ENCODE measurements at regions not wholly inside any gene's neighbourhood (a gene's known extent, or its start where the extent isn't known, plus 50 kb on each side); places are given as distances from the start of the nearest gene placed in this dataset.

GRCh38 chr10:24080207-24080606 is 128.7 kb upstream of the KIAA1217 start:
- TF ChIP-seq ZFX (IDR thresholded peaks at IDR 0.05), result no peak
- TF ChIP-seq, protein P1, sequence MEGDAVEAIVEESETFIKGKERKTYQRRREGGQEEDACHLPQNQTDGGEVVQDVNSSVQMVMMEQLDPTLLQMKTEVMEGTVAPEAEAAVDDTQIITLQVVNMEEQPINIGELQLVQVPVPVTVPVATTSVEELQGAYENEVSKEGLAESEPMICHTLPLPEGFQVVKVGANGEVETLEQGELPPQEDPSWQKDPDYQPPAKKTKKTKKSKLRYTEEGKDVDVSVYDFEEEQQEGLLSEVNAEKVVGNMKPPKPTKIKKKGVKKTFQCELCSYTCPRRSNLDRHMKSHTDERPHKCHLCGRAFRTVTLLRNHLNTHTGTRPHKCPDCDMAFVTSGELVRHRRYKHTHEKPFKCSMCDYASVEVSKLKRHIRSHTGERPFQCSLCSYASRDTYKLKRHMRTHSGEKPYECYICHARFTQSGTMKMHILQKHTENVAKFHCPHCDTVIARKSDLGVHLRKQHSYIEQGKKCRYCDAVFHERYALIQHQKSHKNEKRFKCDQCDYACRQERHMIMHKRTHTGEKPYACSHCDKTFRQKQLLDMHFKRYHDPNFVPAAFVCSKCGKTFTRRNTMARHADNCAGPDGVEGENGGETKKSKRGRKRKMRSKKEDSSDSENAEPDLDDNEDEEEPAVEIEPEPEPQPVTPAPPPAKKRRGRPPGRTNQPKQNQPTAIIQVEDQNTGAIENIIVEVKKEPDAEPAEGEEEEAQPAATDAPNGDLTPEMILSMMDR (conservative IDR thresholded peaks at IDR 0.05), result no peak

DNA sequence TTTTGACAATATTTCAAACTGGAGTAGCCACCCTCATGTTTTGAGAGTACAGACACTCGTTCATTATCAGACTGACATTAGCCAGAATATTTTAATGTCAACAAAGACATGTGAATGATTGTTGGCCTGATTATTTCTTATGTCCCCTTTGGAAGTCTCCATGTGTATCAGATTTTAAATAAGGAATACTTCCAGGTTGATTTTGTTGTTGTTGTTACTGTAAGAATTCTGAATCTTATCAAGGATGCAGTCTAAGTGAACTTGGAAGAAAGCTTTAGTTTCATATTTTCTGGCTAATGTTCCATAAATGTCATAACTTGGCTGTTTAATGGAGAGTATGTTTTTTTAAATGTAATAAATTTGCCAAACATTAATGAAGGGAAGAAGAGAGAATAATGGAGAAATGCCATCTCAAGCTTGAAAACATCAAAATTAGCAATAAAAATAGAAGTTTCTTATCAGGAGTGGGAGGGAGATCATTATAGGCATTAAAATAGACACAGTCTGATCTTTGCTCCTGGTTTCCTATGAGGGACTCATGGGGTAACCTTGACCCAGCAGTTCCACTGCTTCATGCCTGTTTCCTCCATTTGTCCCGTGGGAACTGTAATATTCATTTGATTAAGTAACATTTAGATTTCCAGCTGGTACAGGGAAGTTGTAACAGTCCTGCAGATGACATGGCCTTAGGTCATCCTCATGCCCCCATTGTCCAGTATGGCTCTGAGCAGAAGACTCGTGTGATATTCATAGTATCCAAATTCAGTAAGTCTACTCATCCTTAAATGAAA is 122.4 kb upstream of the KIAA1217 start:
- TF ChIP-seq, protein P1 (conservative IDR thresholded peaks at IDR 0.05), result no peak
- TF ChIP-seq ZFX (IDR thresholded peaks at IDR 0.05), result no peak

More at GRCh38 chr10:24080207-24080606, 128.7 kb upstream of the KIAA1217 start:
- no peak overlapping the region for H3K27ac ChIP-seq

DNA sequence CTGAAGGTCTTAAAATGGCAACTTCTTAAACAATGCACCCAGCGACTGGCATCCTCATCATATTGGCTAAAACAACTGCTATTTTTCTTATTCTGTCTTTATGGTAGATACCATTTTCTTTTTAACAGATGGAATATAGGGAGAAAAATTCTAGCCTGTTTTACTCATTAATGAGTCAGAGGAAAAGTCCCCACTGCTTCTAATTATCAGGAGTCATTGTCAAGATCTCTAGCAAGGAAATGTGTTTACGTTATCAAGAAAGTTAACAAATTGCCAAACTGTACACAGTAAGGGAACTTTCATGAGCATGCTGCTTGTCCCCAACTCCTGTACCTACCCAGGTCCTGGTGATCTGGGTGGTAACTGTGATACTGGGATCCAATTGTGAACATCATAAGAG is 117.7 kb upstream of the KIAA1217 start:
- no peak overlapping the region for H3K27ac ChIP-seq
- TF ChIP-seq, protein P1 (conservative IDR thresholded peaks at IDR 0.05), result no peak
- TF ChIP-seq ZFX (IDR thresholded peaks at IDR 0.05), result no peak

More for the DNA sequence above, 122.4 kb upstream of the KIAA1217 start:
- H3K27ac ChIP-seq, result no peak overlapping the region

DNA sequence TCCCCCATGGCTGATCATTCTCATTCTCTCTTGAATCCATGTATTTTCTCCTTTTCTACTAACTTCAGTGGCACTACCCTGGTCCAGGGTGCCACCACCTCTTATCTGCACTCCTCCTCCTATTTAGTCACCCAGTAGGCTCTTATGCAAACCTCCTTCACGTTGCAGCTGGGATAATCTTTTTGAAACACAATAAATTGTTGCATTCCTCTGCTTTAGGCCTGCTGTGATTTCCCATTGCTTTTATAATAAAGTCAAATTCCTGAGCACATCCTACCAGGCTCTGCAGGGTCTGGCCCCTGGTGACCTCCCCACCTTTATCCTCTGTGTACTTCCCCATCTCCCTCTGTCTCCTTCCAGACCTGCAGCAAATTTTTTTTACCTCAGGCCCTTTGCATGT is 112.7 kb upstream of the KIAA1217 start:
- TF ChIP-seq, protein P1 (conservative IDR thresholded peaks at IDR 0.05), result no peak
- TF ChIP-seq ZFX (IDR thresholded peaks at IDR 0.05), result no peak
- no peak overlapping the region for H3K27ac ChIP-seq

DNA sequence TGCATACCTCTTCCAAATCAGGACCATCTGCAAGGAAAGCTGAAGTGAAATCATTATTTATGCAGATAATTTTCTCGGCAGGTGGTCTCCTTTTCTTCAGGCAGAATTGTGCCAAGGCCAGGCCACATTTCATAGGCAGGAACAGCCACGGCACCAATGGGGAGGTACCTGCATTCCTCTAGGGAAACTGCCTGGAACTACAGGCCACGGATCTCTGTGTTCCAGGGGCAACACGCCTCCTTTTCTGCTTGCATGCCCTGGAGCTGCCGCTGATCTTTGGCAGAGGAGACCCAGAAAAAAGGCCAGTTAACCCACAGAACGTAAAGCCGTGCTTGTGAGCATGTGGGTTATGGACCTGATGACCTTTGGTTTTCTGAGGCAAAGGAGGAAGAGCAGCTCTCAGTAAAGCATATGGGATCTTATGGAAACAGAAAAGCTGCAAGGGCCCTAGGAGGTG is 111.2 kb upstream of the KIAA1217 start:
- H3K27ac ChIP-seq, result no peak overlapping the region
- TF ChIP-seq, protein P1 (conservative IDR thresholded peaks at IDR 0.05), result no peak
- no peak for TF ChIP-seq ZFX (IDR thresholded peaks at IDR 0.05)

- TF ChIP-seq, protein P1 (conservative IDR thresholded peaks at IDR 0.05), result no peak
- no peak for TF ChIP-seq ZFX (IDR thresholded peaks at IDR 0.05)
- no peak overlapping the region for H3K27ac ChIP-seq
Observed at GRCh38 chr10:24104895-24105294, 104.0 kb upstream of the KIAA1217 start.

- H3K27ac ChIP-seq, result no peak overlapping the region
- no peak for TF ChIP-seq ZFX (IDR thresholded peaks at IDR 0.05)
- TF ChIP-seq, protein P1 (conservative IDR thresholded peaks at IDR 0.05), result no peak
Observed at GRCh38 chr10:24113901-24114300, 95.0 kb upstream of the KIAA1217 start.

All from C4-2B (cell line).